Stimulated activated CD4-positive, alpha-beta T cell treated with anti-CD3 and anti-CD28 coated beads, TNF-alpha, amount 100 ng/mL, for 48 hours (primary cell): ENCODE measurements at regions not wholly inside any gene's neighbourhood (a gene's known extent, or its start where the extent isn't known, plus 50 kb on each side); places are given as distances from the start of the nearest gene placed in this dataset.

ENCODE experiments used
- DNase-seq, 3 donors: peaks; one replicate each; pipeline ENCODE4 v3.0.0-alpha.2; 2020; ENCODE audit warnings: low read depth in 3 of 3

- DNase-seq = no peak
Measured at GRCh38 chr6:156519940-156520339, 257.2 kb upstream of the ARID1B start.

DNA sequence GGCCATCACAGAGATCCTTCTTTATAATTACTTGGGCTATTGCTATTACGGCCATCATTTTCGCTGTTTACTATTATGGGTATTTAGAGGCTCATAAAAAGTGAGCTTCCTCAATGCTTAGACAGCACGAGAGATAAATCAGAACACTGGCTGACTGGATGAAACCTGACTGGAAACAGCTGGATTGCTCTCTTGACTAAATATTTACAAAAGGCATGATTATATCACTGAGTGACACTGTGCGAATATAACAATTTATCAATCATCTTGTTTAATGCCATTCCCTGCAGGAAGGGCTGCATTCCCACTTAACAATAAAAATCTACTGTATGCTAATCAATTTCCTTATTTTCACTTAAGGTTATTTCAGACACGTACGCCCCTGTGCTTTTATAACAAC is 260.1 kb upstream of the ARID1B start:
- no peak for DNase-seq

DNA sequence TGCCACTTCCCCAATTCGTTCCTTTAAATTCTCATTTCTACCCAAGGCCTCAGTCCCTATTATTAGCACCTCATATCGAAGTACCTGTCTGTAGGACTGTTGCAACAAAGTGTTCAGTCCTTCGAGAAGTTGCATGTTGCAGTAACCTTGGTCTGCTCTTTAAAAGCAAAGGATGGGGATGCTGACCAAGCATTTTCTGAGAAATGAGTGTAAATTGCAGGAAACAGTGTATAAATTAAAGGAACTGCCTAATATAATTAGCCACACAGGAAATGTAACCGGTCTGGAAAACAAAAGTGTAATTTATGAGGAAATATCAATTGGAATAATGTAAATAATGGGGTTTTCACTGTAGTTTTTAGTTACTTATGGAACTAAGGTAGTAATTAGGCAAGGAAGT is 261.9 kb upstream of the ARID1B start:
- no peak for DNase-seq

DNA sequence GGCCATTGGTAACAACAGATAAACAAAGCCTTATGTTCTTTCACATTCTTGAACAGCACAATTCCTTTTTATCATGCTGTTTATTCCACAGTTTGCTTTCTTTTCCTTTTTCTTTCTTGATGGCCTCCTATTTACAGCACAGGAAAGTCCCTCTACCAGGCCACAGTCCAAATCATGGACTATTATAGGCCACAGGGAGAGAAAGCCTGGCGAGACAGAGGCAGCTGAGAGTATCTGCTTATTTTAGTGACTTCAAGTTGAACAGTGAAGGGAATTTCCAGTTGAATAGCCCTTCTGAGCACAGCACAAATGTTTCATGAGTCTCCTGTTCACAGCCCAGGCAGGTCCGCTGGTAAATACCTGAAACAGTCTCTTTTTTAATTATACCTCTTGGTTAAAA is 263.7 kb upstream of the ARID1B start:
- no peak for DNase-seq

- DNase-seq = no peak
Measured at GRCh38 chr6:156511570-156511969, 265.6 kb upstream of the ARID1B start.

DNA sequence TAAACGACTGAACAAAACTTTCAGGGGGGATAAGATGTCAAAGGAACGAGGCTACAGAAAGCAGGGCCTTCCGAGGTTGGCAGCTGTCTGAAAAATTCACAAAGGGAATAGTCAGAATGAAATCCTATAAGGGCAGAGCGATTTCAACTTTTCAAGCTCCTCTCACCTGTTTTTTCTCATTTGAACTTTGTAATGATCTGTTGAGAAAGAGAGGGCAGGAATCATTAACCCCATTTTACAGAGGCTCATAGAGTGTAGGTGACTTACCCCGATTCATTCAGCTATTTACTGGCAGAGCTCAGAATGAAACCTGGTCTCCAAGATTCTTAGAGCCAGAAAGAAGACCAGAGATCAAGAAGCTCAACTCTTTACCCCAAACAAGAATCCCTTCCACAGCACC is 266.1 kb upstream of the ARID1B start:
- DNase-seq = no peak

GRCh38 chr6:156510242-156510641 is 266.9 kb upstream of the ARID1B start:
- DNase-seq = no peak

- no peak for DNase-seq
Measured at GRCh38 chr6:156509496-156509895, 267.7 kb upstream of the ARID1B start.

DNA sequence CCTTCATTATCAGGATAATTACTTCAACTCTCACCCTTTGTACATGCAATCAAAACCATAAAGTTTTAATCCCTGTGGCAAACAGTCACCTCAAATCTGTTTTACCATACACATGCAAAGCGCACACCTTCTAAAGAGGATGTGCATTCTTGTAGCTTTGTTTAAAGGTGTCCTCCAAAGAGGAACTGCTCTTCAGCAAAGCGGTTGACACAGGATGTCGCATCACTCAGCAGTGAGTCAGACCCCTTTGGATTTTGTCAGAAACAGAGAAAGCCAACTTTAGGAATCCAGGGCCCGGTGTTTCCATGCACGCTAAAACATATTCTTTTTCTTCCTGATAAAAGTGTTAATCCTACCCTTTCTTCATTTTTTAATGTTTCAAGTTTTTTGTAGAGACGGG is 268.3 kb upstream of the ARID1B start:
- DNase-seq = no peak

- no peak for DNase-seq
Measured at GRCh38 chr6:156508126-156508525, 269.1 kb upstream of the ARID1B start.

- DNase-seq = no peak
Measured at GRCh38 chr6:156507656-156508055, 269.5 kb upstream of the ARID1B start.

DNA sequence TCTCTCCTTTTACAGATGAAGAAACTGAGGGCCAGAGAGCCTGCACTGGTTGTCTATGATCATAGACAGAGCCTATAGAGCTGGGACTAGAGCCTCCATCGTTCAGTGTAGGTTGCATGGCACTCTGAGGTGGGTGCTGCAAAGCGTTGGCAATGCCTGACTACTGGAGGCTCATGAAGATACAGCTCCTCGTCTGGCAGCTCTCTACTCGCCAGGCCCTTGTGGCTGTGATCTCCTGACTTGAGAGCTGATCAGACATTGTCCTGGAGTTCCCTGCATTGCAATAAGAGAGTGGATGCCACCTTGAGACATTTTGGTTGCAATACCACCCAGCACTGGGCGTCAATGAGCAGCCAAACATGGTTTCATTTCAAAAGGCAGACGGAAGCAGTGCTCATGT is 270.1 kb upstream of the ARID1B start:
- no peak for DNase-seq

GRCh38 chr6:156502969-156503504 is 274.1 kb upstream of the ARID1B start:
- DNase-seq = no peak

DNA sequence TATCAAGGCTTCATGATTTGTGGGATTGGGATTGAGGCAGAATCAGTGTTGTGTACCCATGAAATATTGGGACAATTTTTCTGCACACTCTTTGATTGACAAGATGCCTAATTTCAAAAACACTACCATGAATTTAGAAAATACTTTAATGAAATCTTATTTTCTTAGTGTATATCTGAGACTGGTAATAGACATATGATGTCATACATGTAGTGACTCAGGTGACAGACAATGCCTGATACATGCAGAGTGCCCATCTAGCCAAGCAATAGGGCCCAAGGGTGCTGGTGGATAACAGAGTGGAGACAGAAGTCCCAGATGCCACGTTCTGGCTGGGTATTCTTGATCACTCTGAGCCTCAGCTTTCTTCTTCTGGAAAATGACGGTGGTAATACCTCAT is 279.6 kb upstream of the ARID1B start:
- no peak for DNase-seq

GRCh38 chr6:156487877-156488276 is 289.3 kb upstream of the ARID1B start:
- no peak for DNase-seq

- no peak for DNase-seq
Measured at GRCh38 chr6:156485150-156485549, 292.0 kb upstream of the ARID1B start.

GRCh38 chr6:156474507-156475120 is 302.6 kb upstream of the ARID1B start:
- no peak for DNase-seq

- no peak for DNase-seq
Measured at GRCh38 chr6:156471000-156471399, 306.2 kb upstream of the ARID1B start.

- DNase-seq = no peak
Measured at GRCh38 chr6:156464100-156464878, 312.9 kb upstream of the ARID1B start.

DNA sequence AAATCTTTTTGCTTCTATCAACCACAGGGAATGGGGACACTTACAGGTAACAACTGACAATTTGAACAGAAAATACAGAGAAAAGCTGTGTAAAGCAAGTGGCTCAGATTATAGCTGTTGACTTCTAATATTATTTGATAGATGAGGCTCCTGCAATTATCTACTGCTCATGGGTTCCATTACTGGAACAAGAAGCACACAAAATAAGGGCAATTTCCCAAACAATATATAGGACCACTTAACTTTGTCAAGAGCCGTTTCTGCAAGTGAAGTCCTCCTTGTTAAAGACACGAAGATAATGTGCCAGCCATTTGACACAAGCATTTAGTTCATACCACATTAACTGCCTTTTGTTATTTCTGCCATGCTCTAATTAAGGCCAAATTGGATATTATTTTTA is 315.5 kb upstream of the ARID1B start:
- DNase-seq = no peak

DNA sequence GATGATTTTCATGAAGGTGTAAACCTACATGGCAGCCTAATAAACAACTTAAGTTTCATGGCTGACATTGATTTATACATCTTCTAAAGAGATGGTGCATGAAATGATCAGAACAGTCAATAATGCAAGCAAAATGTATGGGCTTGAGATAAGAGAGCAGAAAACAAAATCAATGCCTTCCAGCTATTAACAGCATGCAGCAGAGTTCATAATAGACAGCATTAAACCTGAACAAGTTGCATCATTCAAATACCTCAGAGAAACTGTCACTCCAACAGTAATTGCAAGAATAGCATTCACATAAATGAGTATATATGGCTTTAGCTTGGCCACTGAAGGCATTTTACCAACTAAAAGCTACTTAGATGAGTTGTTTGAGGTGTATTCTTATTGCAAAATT is 319.6 kb upstream of the ARID1B start:
- DNase-seq = no peak

- no peak for DNase-seq
Measured at GRCh38 chr6:156455847-156456246, 321.3 kb upstream of the ARID1B start.

DNA sequence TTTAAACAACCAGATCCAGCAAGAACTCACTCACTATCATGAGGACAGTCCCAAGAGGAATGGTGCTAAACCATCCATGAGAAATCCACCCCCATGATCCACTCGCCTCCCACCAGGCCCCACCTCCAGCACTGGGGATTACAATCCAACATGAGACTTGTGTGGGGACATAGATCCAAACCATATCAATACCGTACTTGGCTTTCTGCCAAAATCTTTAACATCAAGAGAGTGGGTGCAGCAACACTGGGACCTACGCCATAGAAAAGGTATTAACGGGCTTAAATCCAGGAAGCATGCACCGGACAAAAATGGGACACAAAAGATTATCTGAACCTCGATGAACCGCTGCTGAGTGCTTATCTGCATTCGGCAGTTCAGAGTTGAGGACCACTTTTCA is 322.3 kb upstream of the ARID1B start:
- no peak for DNase-seq
